NCI-H2227 (cell line): ENCODE measurements at regions not wholly inside any gene's neighbourhood (a gene's known extent, or its start where the extent isn't known, plus 50 kb on each side); places are given as distances from the start of the nearest gene placed in this dataset.
"Not testable (repeated sequence)": the region's sequence is repeated elsewhere in the genome, so short reads cannot be mapped to it uniquely, and the experiment has no call there.

ENCODE experiments used
- DNase-seq: peaks from one replicate; lab custom pipeline; 2025; ENCODE audit not compliant: unreplicated experiment; lab: John Stamatoyannopoulos, UW

- no peak for DNase-seq
Observed at GRCh38 chr12:58306266-58307000, 365.1 kb downstream of the ATP23 start.

DNA sequence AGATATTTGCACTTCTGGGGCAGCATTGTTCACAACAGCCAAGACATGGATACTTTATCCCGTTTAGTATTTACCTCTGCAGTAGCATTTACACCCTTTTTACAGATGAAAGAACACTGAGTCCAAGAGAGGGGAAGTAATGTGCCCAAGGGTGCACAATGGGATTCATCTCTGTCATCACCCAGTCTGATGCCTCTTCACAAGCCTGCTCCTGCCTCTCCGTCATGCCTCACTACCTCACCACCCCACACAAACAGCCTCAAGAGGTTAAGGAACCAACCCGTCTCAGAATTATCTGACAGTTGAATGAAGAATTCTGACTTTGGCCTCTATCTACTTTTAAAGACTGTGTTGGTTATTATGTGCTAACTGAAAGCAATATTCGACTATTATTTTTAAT, 368.4 kb downstream of the ATP23 start:
- no peak for DNase-seq

DNA sequence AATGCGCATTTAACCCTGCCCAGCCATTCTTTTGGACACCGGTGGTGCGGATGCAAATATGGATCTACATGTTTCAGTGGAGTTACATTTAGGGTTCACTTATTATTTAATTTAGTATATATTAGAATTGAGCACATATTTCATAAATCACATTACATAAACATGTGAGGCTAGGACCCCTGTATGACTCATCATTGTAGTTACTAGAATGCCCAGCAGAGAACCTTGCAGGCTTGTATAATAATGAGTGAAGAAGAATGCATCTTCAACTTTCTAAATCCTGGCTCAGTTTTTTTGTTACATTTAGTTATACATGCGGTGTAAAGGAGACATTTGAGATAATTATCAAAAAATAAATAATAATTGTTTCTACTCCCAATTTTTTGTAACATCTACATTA, 369.0 kb downstream of the ATP23 start:
- no peak for DNase-seq

- no peak for DNase-seq
Observed at GRCh38 chr12:58310809-58311622, 369.6 kb downstream of the ATP23 start.

DNA sequence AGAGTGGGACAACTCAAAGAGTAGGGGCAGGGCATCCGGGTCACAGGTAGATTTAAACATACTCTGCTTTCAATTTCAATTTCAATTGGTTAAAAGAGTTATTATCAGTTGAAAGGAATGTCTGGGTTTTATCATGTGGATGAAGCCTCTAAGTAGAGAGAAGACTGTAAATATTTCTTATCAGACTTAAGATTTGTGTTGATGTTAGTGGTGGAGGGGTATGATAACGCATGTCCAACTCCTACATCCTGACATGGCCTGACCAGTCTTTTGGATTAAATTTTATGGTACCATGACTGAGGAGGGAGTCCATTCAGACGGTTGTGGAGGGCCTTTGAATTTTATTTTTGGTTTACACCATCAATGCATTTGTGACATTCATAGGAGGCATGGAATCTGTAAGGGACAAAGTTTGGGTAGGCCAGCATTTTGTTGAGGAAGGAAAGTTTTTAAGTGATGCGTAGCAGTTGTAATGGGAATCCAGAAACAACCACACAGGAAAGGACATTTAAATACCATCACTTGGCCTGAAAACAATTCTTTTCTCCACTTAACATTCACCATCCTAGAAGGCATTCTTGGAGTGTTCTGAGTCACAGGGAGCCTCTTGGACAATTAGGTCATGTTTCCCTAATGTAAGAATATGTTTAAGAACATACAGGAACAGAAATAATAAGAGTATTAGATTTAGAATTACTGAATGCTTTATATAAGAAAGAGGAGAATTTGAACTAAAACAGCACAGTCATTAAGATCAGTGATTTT, 371.9 kb downstream of the ATP23 start:
- DNase-seq: no peak

DNA sequence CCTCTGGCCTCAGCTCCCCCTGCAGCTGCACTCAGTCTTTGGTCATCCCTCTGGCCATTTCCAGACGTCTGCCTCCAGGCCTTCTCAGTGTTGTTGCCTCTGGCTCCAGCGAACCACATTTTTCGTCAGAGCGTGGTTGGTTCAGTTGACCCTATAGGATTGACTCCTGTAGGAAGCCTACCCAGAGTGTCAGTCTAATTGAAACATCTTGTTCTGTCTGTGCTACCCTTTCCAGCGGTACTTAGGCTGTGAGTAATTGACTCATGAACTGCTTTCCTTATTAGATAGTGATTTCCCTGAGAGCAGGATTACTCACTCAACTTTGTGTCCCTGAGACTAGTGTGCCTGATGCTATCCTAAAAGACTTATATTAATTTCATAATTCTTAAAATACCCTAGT, 373.2 kb downstream of the ATP23 start:
- no peak for DNase-seq

DNA sequence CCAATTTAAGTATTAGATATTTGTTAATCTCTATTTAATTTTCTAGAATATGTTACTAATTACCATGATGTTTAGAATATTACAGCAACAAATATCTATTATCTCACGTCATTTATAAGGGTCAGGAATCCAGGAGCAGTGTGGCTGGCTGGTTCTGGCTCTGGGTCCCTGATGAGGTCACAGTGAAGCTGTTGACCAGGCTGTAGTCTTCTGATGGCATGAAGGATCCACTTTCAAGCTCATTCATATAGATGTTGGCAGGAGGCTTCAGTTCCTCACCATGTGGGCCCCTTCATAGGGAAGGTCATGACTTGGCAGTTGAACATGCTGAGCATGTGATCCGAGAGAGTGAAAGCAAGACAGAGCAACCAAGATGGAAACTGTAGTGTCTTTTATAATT, 375.6 kb downstream of the ATP23 start:
- no peak for DNase-seq

- no peak for DNase-seq
Observed at GRCh38 chr12:58321414-58321813, 380.0 kb downstream of the ATP23 start.

DNA sequence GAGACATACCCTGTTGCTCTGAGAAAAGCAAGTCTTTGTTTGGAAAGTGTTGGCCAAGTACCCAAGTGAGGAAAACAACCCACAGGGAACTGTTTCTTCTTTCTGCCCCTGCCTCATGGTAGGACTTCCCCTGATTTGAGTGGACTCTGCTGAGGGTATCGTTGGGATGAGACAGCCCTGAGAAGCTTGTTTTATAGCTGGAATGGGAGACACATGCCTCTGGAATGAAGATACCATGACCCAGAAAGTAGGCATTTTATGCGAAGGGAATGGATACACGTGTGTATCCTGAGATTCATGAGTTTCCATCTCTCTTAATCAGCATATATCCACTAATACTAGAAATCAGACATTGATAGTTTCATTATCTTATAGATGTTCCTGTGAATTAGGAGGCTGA, 382.3 kb downstream of the ATP23 start:
- no peak for DNase-seq

DNA sequence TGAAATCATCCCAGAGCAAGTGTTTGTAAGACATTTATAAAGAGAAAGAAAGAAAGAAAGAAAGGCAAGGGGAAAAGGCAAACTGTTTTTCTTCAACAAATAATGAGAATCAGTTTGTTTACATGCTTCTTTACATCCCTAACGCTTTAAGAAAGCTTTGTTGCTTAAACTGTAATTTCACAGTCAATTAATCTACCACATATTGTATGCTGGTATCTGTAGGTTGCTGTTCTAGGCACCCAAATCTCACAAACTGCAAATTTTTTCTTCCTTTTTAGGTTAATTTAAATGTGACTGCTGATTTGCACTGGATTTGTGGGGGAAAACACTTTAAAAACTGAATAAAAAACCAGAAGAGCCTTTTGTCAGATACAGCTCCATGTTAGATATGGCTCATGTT, 384.2 kb downstream of the ATP23 start:
- DNase-seq: no peak

DNA sequence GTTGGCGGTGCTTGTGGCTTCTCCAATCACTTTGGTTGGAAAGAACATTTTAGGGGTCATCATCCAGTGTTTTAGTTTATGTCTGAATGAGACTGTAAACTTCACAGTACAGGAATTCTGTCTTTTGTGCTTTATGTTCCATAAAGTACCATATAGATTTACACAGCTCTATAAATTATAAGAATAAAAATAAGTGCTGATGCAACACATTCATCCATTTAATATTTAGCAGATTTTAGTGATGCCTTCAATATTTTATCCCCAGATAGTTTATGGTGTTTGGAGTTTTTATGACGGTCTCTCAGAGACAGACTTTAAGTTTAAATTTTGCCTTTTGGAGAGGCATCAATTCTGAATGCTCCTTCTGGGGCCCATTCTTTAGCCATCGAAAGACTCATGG, 385.2 kb downstream of the ATP23 start:
- no peak for DNase-seq

- DNase-seq: not testable (repeated sequence)
Observed at GRCh38 chr12:58336581-58337242, 395.3 kb downstream of the ATP23 start.

GRCh38 chr12:58337539-58337938, 396.2 kb downstream of the ATP23 start:
- DNase-seq: not testable (repeated sequence)

DNA sequence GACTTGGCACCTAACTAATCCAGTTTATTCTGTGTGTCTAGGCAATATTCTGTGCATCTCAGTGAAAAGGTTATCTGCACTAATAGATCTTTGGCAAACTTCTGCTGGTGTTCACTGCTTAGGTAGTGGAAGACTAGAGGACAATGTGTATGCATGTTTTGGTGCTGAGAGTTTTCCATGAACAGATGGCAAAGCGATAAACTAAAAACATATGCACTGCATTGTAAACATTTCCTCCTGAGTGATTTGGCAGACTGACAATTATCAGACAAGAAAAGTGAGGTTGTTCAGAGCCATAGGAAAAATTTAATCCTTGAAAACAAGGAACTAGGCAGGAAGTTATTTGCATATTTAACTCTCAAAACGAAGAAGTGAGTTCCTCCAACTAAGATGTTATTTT, 400.4 kb downstream of the ATP23 start:
- no peak for DNase-seq

- no peak for DNase-seq
Observed at GRCh38 chr12:58342736-58343135, 401.4 kb downstream of the ATP23 start.

- peak; percentile 26 for DNase-seq
Observed at GRCh38 chr12:58346032-58346632, 404.8 kb downstream of the ATP23 start.

- DNase-seq: no peak
Observed at GRCh38 chr12:58347188-58347587, 405.8 kb downstream of the ATP23 start.

DNA sequence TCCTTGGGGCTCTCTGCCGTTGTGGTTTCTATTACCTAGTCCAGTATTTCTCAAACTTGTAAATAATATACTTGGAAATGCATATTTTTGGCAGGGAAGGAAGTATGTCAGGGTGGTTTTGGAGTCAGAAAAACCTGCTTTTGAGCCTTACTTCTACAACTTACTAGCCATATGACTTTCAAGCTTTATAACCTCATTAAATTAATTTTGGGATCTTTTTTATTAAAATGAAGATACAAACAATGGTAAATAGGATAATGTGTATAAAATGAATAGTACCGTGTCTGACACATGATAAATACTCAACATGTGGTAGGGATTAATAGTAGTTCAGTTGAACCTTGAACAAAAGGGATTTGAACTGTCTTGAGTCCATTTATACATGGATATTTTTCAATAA, 406.3 kb downstream of the ATP23 start:
- DNase-seq: no peak

DNA sequence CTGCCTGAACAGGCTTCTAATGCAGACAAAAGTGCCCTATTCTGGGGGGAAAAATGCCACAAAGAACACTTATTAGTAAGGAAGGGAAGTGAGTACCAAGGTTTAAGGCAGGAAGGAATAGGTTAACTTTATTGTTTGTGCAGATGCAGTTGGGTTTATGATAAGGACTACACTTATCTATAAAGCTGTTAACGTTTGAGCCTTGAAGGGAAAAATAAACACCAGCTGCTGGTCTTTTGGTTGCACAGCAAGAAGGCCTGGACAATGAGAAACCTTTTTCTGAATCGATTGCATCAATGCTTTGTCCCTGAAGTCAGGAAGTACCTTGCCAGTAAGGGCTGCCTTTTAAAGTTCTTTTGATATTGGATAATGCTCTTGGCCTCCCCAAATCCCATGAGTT, 407.8 kb downstream of the ATP23 start:
- DNase-seq: no peak

DNA sequence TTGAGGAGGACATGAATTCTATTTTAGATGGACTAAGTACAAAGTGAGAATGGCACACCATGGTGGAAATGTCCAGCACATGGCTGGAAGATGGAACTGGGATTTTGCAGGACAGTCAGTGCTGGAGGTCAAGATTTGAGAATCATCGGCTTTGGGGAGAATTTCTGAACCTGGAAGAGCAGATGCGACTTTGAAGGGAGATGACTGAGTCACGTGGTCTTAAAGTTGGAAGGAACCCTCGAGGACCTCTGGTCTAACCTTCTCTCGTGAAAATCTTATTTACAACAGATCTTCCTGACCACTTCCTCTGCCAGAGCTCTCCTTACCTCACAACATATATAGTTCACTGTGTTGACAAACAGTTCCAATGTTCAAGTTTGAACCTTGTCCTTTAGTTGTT, 415.4 kb downstream of the ATP23 start:
- DNase-seq: no peak

DNA sequence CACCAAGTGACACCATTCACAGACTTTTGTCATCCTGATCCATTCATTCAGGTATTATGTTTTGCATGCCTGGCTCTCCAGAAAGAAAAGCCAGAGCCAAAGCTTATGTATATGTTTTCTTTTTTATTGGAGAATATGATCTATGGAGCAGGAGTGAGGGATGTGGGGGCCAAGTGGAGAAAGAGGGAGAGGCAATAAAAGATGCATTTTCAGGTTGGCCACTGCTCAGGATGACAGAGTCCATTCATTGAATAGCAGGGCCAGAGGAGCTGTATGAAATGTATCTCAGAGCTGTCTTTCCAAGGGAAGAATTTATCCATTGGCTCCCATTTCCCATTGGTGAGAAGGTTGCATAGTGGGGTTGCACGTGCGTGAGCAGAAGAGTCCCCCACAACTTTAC, 416.1 kb downstream of the ATP23 start:
- DNase-seq: no peak
